Fibroblast of lung (primary cell): ENCODE measurements at regions not wholly inside any gene's neighbourhood (a gene's known extent, or its start where the extent isn't known, plus 50 kb on each side); places are given as distances from the start of the nearest gene placed in this dataset.

Source experiments
- DNase-seq, 2 donors: peaks; one replicate each; pipeline versions ENCODE4 v3.0.0 to v3.0.0-alpha.2; 2010; ENCODE audit warnings: low read depth in 2 of 2
- H2AFZ ChIP-seq: 2 replicates; pipeline ENCODE4 v1.5.1; 2012; ENCODE audit warnings: low read length, control low read depth, inconsistent platforms
- H3K27ac ChIP-seq: 2 replicates; pipeline ENCODE4 v1.5.1; 2011; ENCODE audit warnings: low read length, control low read depth; ENCODE audit not compliant: insufficient read depth
- H3K27me3 ChIP-seq: 2 replicates; pipeline ENCODE4 v1.5.1; 2011; ENCODE audit warnings: mild to moderate bottlenecking, low read length; ENCODE audit not compliant: control insufficient read depth, insufficient read depth
- H3K36me3 ChIP-seq: 2 replicates; pipeline ENCODE4 v1.5.1; 2011; ENCODE audit warnings: low read length; ENCODE audit not compliant: control insufficient read depth, insufficient read depth
- H3K4me1 ChIP-seq: 2 replicates; pipeline ENCODE4 v1.5.1; 2011; ENCODE audit warnings: low read length; ENCODE audit not compliant: control insufficient read depth, insufficient read depth; ENCODE audit errors: extremely low read depth
- H3K4me2 ChIP-seq: 2 replicates; pipeline ENCODE4 v1.5.1; 2011; ENCODE audit warnings: low read length, control low read depth; ENCODE audit not compliant: insufficient read depth; ENCODE audit errors: extremely low read depth
- H3K4me3 ChIP-seq, 4 experiments: fragments of 200-600 bp in 1 of 4; sonication (generic) in 1 of 4; replicated peaks in 1 of 4; 2 replicates each; pipeline ENCODE4 v1.5.1; 2011 to 2016; ENCODE audit warnings: low read length in 4 of 4, low read depth in 3 of 4, mild to moderate bottlenecking in 3 of 4, control low read depth in 2 of 4, inconsistent platforms in 1 of 4, mixed read lengths in 1 of 4; ENCODE audit not compliant: insufficient read depth in 1 of 4; ENCODE audit errors: control extremely low read depth in 1 of 4
- H3K79me2 ChIP-seq: 2 replicates; pipeline ENCODE4 v1.5.1; 2012; ENCODE audit warnings: mild to moderate bottlenecking, low read length, inconsistent platforms; ENCODE audit not compliant: control insufficient read depth, insufficient read depth
- H3K9ac ChIP-seq: 2 replicates; pipeline ENCODE4 v1.5.1; 2011; ENCODE audit warnings: mild to moderate bottlenecking, low read length, control low read depth; ENCODE audit not compliant: insufficient read depth
- H3K9me3 ChIP-seq: 2 replicates; pipeline ENCODE4 v1.5.1; 2012; ENCODE audit warnings: low read depth, low read length; ENCODE audit not compliant: control insufficient read depth, insufficient read depth
- H4K20me1 ChIP-seq: 2 replicates; pipeline ENCODE4 v1.5.1; 2011; ENCODE audit warnings: low read length; ENCODE audit not compliant: control insufficient read depth, insufficient read depth; ENCODE audit errors: extremely low read depth
- CTCF ChIP-seq, 2 donors: IDR thresholded peaks in 1 of 2; conservative IDR thresholded peaks in 1 of 2; 1 replicate in 1 of 2; 2 replicates in 1 of 2; pipeline ENCODE4 v1.5.1; 2011 to 2012; ENCODE audit warnings: low read length in 2 of 2, control low read depth in 1 of 2, inconsistent platforms in 1 of 2, low read depth in 1 of 2, mild to moderate bottlenecking in 1 of 2
- EZH2 ChIP-seq: IDR thresholded peaks from 2 replicates; pipeline ENCODE4 v1.5.1; 2012; ENCODE audit warnings: low read length, control low read depth, mild to moderate bottlenecking; ENCODE audit errors: missing control alignments

- H3K4me1 ChIP-seq: no peaks in the 10 kb centered on the region
- H4K20me1 ChIP-seq: no peaks in the 10 kb centered on the region
- no peak overlapping the region for H2AFZ ChIP-seq
- no peak overlapping the region for H3K9ac ChIP-seq
- no peak overlapping the region for H3K27ac ChIP-seq
- no peaks in the 10 kb centered on the region for H3K9me3 ChIP-seq
- H3K4me2 ChIP-seq: no peak overlapping the region
- DNase-seq: no peak
- H3K36me3 ChIP-seq: no peaks in the 10 kb centered on the region
- H3K4me3 ChIP-seq: no peak overlapping the region
- TF ChIP-seq EZH2 (no peak), CTCF (conservative IDR thresholded peaks at IDR 0.05 in 1 of 2, IDR thresholded peaks at IDR 0.05 in 1 of 2; ENCODE audit: low read depth in 1 of 2, low read length in 2 of 2) (no peak)
- H3K79me2 ChIP-seq: no peaks in the 10 kb centered on the region
- no peaks in the 10 kb centered on the region for H3K27me3 ChIP-seq
These were observed 274.9 kb downstream of the NUF2 start for GRCh38 chr1:163596541-163597258.

GRCh38 chr1:163604321-163604720 is 282.6 kb downstream of the NUF2 start:
- Histone ChIP-seq H3K4me1 (no peaks in the 10 kb centered on the region), H3K36me3 (no peaks in the 10 kb centered on the region), H3K27ac (no peak overlapping the region), H3K79me2 (no peaks in the 10 kb centered on the region), H3K27me3 (no peaks in the 10 kb centered on the region), H2AFZ (no peak overlapping the region), H4K20me1 (no peaks in the 10 kb centered on the region), H3K4me3 (no peak overlapping the region), H3K9ac (no peak overlapping the region), H3K9me3 (no peaks in the 10 kb centered on the region), H3K4me2 (no peak overlapping the region)
- no peak for DNase-seq
- TF ChIP-seq EZH2 (no peak), CTCF (conservative IDR thresholded peaks at IDR 0.05 in 1 of 2, IDR thresholded peaks at IDR 0.05 in 1 of 2; ENCODE audit: low read depth in 1 of 2, low read length in 2 of 2) (no peak)

GRCh38 chr1:163604896-163605295 is 283.1 kb downstream of the NUF2 start:
- no peak for TF ChIP-seq EZH2
- TF ChIP-seq CTCF (conservative IDR thresholded peaks at IDR 0.05 in 1 of 2, IDR thresholded peaks at IDR 0.05 in 1 of 2; ENCODE audit: low read depth in 1 of 2, low read length in 2 of 2): no peak
- Histone ChIP-seq H3K4me2 (no peak overlapping the region), H3K36me3 (no peaks in the 10 kb centered on the region), H3K27ac (no peak overlapping the region), H2AFZ (no peak overlapping the region), H3K9me3 (no peaks in the 10 kb centered on the region), H3K4me1 (no peaks in the 10 kb centered on the region), H3K9ac (no peak overlapping the region), H3K79me2 (no peaks in the 10 kb centered on the region), H3K4me3 (no peak overlapping the region), H3K27me3 (no peaks in the 10 kb centered on the region), H4K20me1 (no peaks in the 10 kb centered on the region)
- no peak for DNase-seq
